ENCODE measurements at regions not wholly inside any gene's neighbourhood (a gene's known extent, or its start where the extent isn't known, plus 50 kb on each side); places are given as distances from the start of the nearest gene placed in this dataset.

DNA sequence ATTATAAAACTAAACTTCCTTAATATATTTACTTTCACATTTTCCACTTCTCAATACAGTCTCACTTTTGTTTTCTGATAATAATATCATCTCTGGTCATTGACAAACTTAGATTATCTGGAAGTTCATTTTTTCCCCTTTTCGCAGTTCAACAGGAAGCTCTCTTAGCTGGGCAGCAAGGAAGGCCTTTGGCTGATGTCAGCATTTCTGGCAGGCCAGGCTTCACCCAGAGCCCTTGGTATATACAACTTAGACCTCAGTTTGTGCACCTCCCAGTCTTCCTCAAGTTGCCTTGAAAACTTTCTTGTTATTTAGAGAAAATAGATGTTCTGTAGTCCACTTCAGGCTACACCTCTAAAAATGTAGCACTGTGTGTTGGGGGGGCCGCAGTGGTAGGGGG is 1103.6 kb downstream of the AMY1C start:
- H2AFZ ChIP-seq (ENCODE audit: insufficient read depth, low read depth, low read length, poor library complexity, severe bottlenecking) = no peak overlapping the region
- peaks cover 0 to 1% (median 0%) of the 10 kb centered on the region in 3 donors for H3K27me3 Mint-ChIP-seq (ENCODE audit: low read depth in 3 of 3)
- no peak overlapping the region for H3K4me3 Mint-ChIP-seq
- H3K4me2 ChIP-seq (replicated peaks; ENCODE audit: extremely low read depth, low read length, poor library complexity, severe bottlenecking) = no peak overlapping the region
- no peaks in the 10 kb centered on the region for H3K36me3 Mint-ChIP-seq
- WGBS (ENCODE audit: insufficient coverage) = no CpG with 5 or more reads among the region's 2 CpGs
- peaks cover 0 to 12% (median 3%) of the 10 kb centered on the region in 7 donors for H3K9me3 Mint-ChIP-seq
- H3K4me1 Mint-ChIP-seq = no peaks in the 10 kb centered on the region
- H3K36me3 ChIP-seq (replicated peaks in 1 of 2; ENCODE audit: control insufficient read depth in 1 of 2, insufficient read depth in 2 of 2, low read length in 2 of 2) = no peaks in the 10 kb centered on the region
- H4K20me1 ChIP-seq (ENCODE audit: insufficient read depth, low read length) = no peaks in the 10 kb centered on the region
- H3K9me3 ChIP-seq (replicated peaks in 1 of 2; ENCODE audit: control insufficient read depth in 1 of 2, insufficient read depth in 1 of 2, low read length in 2 of 2) = peaks cover 0 to 9% of the 10 kb centered on the region in 2 donors
- DNase-seq = no peak
- no peak overlapping the region for H3K27ac ChIP-seq (ENCODE audit: low read depth in 1 of 2, low read length in 2 of 2)
- H3K79me2 ChIP-seq (ENCODE audit: insufficient read depth, low read length) = no peaks in the 10 kb centered on the region
- no peaks in the 10 kb centered on the region for H3K4me1 ChIP-seq (ENCODE audit: control insufficient read depth in 1 of 2, insufficient read depth in 2 of 2, low read length in 2 of 2)
- H3K27ac Mint-ChIP-seq = no peak overlapping the region
- no peak overlapping the region for H3K9ac ChIP-seq (ENCODE audit: insufficient read depth, low read length, poor library complexity, severe bottlenecking)
- no peaks in the 10 kb centered on the region for H3K27me3 ChIP-seq (ENCODE audit: control insufficient read depth in 2 of 2, insufficient read depth in 2 of 2, low read length in 2 of 2)
- TF ChIP-seq, protein P1, sequence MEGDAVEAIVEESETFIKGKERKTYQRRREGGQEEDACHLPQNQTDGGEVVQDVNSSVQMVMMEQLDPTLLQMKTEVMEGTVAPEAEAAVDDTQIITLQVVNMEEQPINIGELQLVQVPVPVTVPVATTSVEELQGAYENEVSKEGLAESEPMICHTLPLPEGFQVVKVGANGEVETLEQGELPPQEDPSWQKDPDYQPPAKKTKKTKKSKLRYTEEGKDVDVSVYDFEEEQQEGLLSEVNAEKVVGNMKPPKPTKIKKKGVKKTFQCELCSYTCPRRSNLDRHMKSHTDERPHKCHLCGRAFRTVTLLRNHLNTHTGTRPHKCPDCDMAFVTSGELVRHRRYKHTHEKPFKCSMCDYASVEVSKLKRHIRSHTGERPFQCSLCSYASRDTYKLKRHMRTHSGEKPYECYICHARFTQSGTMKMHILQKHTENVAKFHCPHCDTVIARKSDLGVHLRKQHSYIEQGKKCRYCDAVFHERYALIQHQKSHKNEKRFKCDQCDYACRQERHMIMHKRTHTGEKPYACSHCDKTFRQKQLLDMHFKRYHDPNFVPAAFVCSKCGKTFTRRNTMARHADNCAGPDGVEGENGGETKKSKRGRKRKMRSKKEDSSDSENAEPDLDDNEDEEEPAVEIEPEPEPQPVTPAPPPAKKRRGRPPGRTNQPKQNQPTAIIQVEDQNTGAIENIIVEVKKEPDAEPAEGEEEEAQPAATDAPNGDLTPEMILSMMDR (IDR thresholded peaks at IDR 0.05) = no peak
- H3K4me3 ChIP-seq (replicated peaks in 1 of 3; ENCODE audit: low read depth in 2 of 3, low read length in 3 of 3) = no peak overlapping the region
- intact Hi-C loops (cut with micrococcal nuclease) = no loop called here

DNA sequence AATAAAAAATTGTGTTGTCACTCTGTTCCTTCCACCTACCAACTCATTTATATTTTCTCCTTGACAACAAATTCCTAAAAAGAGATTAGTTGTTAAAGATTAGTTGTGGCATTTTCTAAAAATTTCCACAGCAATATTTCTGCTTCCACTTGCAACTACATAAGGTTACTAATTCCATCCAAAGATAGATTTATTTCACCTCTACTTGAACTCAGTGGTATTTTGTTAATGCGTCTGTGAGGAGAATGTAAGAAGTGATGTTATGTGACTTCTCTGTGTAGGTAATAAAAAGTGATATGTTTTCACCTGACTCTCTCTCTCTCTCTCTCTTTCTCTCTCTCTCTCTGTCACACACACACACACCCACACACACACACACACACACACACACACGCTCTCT is 1104.8 kb downstream of the AMY1C start:
- Mint-ChIP-seq H3K27ac (no peak overlapping the region), H3K4me1 (no peaks in the 10 kb centered on the region), H3K4me3 (no peak overlapping the region), H3K36me3 (no peaks in the 10 kb centered on the region), H3K9me3 (peaks cover 0 to 13% (median 3%) of the 10 kb centered on the region in 7 donors), H3K27me3 (ENCODE audit: low read depth in 3 of 3) (peaks cover 0 to 1% (median 0%) of the 10 kb centered on the region in 3 donors)
- no peak overlapping the region for H2AFZ ChIP-seq (ENCODE audit: insufficient read depth, low read depth, low read length, poor library complexity, severe bottlenecking)
- no peaks in the 10 kb centered on the region for H3K4me1 ChIP-seq (ENCODE audit: control insufficient read depth in 1 of 2, insufficient read depth in 2 of 2, low read length in 2 of 2)
- no peak overlapping the region for H3K4me2 ChIP-seq (replicated peaks; ENCODE audit: extremely low read depth, low read length, poor library complexity, severe bottlenecking)
- H3K9ac ChIP-seq (ENCODE audit: insufficient read depth, low read length, poor library complexity, severe bottlenecking) = no peak overlapping the region
- H4K20me1 ChIP-seq (ENCODE audit: insufficient read depth, low read length) = no peaks in the 10 kb centered on the region
- H3K9me3 ChIP-seq (replicated peaks in 1 of 2; ENCODE audit: control insufficient read depth in 1 of 2, insufficient read depth in 1 of 2, low read length in 2 of 2) = peaks cover 2 to 11% of the 10 kb centered on the region in 2 donors
- DNase-seq = no peak
- TF ChIP-seq, protein P1 (IDR thresholded peaks at IDR 0.05) = no peak
- no peaks in the 10 kb centered on the region for H3K27me3 ChIP-seq (ENCODE audit: control insufficient read depth in 2 of 2, insufficient read depth in 2 of 2, low read length in 2 of 2)
- intact Hi-C loops (cut with micrococcal nuclease) = no loop called here
- no peak overlapping the region for H3K4me3 ChIP-seq (replicated peaks in 1 of 3; ENCODE audit: low read depth in 2 of 3, low read length in 3 of 3)
- no peak overlapping the region for H3K27ac ChIP-seq (ENCODE audit: low read depth in 1 of 2, low read length in 2 of 2)
- H3K79me2 ChIP-seq (ENCODE audit: insufficient read depth, low read length) = no peaks in the 10 kb centered on the region
- H3K36me3 ChIP-seq (replicated peaks in 1 of 2; ENCODE audit: control insufficient read depth in 1 of 2, insufficient read depth in 2 of 2, low read length in 2 of 2) = no peaks in the 10 kb centered on the region
- WGBS (ENCODE audit: insufficient coverage) = no CpG with 5 or more reads among the region's 2 CpGs
